NAMALWA (cell line): ENCODE measurements at regions not wholly inside any gene's neighbourhood (a gene's known extent, or its start where the extent isn't known, plus 50 kb on each side); places are given as distances from the start of the nearest gene placed in this dataset.
"Not testable (repeated sequence)": the region's sequence is repeated elsewhere in the genome, so short reads cannot be mapped to it uniquely, and the experiment has no call there.

Source experiments
- DNase-seq: peaks from one replicate; pipeline ENCODE4 v3.0.0-alpha.2; 2015; ENCODE audit warnings: low spot score

DNA sequence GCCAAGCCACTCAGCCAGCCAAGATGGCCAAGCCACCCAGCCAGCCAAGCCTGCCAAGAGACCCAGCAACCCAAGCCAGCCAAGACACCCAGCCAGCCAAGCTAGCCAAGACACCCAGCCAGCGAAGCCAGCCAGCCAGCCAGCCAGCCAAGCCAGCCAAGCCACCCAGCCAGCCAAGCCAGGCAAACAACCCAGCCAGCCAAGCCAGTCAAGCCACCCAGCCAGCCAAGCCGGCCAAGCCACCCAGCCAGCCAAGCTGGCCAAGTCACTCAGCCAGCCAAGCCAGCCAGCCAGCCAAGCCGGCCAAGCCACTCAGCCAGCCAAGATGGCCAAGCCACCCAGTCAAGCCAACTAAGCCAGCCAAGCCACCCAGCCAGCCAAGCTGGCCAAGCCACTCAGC lies 337.5 kb upstream of the PLGLB2 start:
- not testable (repeated sequence) for DNase-seq

DNA sequence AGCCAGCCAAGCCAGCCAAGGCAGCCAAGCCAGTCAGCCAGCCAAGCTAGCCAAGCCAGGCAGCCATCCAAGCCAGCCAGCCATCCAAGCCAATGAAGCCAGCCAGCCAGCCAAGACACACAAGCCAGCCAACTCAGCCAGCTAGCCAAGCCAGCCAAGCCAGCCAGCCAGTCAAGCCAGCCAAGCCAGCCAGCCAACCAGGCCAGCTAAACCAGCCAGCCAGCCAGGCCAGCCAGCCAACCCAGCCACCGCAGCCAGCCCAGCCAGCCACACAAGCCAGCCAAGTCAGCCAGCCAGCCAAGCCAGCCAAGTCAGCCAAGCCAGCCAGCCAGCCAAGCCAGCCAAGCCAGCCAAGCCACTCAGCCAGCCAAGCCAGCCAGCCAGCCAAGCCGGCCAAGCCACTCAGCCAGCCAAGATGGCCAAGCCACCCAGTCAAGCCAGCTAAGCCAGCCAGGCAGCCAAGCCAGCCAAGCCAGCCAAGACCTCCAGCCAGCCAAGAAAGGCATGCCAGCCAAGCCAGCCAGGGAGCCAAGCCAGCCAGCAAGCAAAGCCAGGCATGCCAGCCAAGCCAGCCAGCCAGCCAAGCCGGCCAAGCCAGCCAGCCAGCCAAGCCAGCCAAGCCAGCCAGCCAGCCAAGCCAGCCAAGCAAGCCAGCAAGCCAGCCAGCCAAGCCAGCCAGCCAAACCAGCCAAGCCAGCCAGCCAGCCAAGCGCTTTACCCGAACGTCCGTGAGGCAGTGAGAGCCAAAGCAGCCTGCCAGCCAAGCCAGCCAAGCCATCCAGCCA lies 335.7 kb upstream of the PLGLB2 start:
- DNase-seq = not testable (repeated sequence)

DNA sequence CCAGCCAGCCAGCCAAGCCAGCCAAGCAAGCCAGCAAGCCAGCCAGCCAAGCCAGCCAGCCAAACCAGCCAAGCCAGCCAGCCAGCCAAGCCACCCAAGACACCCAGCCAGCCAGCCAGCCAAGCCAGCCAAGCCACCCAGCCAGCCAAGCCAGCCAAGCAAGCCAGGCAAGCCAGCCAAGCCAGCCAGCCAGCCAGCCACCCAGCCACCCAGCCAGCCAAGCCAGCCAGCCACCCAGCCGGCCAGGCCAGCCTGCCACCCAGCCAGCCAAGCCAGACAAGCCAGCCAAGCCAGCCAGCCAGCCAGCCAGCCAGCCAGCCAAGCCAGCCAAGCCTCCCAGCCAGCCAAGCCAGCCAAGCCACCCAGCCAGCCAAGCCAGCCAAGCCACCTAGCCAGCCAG lies 333.6 kb upstream of the PLGLB2 start:
- DNase-seq = not testable (repeated sequence)

DNA sequence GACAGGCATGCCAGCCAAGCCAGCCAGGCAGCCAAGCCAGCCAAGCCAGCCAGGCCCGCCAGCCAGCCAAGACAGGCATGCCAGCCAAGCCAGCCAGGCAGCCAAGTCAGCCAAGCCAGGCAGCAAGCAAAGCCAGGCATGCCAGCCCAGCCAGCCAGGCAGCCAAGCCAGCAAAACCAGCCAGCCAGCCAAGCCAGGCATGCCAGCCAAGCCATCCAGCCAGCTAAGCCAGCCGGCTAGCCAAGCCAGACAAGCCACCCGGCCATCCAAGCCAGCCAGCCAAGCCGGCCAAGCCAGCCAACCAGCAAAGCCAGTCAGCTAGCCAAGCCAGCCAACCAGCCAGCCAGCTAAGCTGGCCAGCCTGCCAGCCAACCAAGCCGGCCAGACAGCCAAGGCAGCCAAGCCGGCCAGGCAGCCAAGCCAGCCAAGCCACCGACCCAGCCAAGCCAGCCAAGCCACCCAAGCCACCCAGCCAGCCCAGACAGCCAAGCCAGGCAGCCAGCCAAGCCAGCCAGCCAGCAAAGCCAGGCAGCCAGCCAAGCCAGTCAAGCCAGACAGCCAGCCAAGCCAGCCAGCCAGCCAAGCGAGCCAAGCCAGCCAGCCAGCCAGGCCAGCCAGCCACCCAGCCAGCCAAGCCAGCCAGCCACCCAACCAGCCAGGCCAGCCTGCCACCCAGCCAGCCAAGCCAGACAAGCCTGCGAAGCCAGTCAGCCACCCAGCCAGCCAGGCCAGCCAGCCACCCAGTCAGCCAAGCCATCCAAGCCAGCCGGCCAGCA lies 332.9 kb upstream of the PLGLB2 start:
- DNase-seq = not testable (repeated sequence)

DNA sequence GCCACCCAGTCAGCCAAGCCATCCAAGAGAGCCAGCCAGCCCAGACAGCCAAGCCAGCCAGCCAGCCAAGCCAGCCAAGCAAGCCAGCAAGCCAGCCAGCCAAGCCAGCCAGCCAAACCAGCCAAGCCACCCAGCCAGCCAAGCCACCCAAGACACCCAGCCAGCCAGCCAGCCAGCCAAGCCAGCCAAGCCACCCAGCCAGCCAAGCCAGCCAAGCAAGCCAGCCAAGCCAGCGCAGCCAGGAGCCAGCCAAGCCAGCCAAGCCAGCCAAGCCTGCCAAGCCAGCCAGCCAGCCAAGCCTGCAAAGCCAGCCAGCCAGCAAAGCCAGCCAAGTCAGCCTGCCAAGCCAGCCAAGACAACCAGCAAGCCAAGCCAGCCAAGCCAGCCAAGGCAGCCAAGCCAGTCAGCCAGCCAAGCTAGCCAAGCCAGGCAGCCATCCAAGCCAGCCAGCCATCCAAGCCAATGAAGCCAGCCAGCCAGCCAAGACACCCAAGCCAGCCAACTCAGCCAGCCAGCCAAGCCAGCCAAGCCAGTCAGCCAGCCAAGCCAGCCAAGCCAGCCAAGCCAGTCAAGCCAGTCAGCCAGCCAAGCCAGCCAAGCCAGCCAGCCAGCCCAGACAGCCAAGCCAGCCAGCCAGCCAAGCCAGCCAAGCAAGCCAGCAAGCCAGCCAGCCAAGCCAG lies 332.2 kb upstream of the PLGLB2 start:
- DNase-seq = not testable (repeated sequence)

DNA sequence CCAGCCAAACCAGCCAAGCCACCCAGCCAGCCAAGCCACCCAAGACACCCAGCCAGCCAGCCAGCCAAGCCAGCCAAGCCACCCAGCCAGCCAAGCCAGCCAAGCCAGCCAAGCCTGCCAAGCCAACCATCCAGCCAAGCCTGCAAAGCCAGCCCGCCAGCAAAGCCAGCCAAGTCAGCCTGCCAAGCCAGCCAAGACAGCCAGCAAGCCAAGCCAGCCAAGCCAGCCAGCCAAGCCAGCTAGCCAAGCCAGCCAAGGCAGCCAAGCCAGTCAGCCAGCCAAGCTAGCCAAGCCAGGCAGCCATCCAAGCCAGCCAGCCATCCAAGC lies 331.7 kb upstream of the PLGLB2 start:
- DNase-seq = not testable (repeated sequence)

DNA sequence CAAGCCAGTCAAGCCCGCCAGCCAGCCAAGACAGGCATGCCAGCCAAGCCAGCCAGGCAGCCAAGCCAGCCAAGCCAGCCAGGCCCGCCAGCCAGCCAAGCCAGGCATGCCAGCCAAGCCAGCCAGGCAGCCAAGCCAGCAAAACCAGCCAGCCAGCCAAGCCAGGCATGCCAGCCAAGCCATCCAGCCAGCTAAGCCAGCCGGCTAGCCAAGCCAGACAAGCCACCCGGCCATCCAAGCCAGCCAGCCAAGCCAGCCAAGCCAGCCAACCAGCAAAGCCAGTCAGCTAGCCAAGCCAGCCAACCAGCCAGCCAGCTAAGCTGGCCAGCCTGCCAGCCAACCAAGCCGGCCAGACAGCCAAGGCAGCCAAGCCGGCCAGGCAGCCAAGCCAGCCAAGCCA lies 330.7 kb upstream of the PLGLB2 start:
- DNase-seq = not testable (repeated sequence)

DNA sequence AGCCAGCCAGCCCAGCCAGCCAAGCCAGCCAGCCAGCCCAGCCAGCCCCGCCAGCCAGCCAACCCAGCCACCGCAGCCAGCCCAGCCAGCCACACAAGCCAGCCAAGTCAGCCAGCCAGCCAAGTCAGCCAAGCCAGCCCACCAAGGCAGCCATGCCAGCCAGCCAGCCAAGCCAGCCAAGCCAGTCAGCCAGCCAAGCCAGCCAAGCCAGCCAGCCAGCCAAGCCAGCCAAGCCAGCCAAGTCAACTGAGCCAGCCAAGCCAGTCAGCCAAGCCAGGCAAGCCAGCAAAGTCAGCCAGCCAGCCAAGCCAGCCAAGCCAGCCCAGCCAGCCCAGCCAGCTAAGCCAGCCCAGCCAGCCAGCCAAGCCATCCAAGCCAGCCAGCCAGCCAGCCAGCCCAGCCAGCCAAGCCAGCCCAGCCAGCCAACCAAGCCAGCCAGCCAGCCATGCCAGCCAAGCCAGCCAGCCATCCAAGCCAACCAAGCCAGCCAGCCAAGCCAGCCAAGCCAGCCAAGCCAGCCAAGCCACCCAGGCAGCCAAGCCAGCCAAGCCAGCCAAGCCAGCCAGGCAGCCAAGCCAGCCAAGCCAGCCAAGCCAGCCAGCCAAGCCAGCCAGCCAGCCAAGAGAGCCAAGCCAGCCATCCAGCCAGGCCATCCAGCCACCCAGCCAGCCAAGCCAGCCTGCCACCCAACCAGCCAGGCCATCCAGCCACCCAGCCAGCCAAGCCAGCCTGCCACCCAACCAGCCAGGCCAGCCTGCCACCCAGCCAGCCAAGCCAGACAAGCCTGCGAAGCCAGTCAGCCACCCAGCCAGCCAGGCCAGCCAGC lies 329.9 kb upstream of the PLGLB2 start:
- DNase-seq = not testable (repeated sequence)

DNA sequence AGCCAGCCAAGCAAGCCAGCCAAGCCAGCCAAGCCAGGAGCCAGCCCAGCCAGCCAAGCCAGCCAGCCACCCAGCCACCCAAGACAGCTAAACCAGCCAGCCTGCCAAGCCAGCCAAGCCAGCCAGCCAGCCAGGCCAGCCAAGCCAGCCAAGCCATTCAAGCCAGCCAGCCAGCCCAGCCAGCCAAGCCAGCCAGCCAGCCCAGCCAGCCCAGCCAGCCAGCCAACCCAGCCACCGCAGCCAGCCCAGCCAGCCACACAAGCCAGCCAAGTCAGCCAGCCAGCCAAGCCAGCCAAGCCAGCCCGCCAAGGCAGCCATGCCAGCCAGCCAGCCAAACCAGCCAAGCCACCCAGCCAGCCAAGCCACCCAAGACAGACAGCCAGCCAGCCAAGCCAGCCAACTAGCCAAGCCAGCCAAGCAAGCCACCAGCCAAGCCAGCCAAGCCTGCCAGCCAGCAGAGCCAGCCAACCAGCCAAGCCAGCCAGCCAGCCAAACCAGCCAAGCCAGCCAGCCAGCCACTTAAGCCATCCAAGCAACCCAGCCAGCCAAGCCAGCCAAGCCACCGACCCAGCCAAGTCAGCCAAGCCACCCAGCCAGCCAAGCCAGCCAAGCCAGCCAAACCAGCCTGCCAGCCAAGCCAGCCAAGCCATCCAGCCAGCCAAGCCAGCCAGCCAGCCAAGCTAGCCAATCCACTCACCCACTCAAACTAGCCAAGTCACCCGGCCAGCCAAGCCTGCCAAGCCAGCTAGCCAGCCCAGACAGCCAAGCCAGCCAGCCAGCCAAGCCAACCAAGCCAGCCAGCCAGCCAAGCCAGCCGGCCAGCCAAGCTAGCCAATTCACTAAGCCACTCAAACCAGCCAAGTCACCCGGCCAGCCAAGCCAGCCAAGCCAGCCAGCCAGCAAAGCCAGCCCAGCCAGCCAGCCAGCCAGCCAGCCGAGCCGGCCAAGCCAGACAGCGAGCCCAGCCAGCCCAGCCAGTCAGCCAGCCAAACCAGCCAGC lies 328.8 kb upstream of the PLGLB2 start:
- not testable (repeated sequence) for DNase-seq

DNA sequence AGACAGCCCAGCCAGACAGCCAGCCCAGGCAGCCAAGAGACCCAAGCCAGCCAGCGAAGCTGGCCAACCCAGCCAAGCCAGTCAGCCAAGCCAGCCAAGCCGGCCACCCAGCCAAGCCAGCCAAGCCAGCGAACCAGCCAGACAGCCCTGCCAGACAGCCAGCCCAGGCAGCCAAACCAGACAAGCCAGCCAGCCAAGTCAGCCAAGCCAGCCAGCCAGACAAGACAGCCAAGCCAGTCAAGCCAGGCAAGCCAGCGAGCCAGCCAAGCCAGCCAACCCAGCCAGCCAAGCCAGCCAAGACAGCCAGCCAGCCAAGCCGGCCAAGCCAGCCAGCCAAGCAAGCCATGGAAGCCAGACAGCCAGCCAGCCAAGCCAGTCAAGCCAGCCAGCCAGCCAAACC lies 327.9 kb upstream of the PLGLB2 start:
- not testable (repeated sequence) for DNase-seq

DNA sequence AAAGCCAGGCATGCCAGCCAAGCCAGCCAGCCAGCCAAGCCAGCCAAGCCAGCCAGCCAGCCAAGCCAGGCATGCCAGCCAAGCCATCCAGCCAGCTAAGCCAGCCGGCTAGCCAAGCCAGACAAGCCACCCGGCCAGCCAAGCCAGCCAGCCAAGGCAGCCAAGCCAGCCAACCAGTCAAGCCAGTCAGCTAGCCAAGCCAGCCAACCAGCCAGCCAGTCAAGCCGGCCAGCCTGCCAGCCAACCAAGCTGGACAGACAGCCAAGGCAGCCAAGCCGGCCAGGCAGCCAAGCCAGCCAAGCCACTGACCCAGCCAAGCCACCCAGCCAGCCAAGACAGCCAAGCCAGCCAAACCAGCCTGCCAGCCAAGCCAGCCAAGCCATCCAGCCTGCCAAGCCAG lies 326.9 kb upstream of the PLGLB2 start:
- not testable (repeated sequence) for DNase-seq

DNA sequence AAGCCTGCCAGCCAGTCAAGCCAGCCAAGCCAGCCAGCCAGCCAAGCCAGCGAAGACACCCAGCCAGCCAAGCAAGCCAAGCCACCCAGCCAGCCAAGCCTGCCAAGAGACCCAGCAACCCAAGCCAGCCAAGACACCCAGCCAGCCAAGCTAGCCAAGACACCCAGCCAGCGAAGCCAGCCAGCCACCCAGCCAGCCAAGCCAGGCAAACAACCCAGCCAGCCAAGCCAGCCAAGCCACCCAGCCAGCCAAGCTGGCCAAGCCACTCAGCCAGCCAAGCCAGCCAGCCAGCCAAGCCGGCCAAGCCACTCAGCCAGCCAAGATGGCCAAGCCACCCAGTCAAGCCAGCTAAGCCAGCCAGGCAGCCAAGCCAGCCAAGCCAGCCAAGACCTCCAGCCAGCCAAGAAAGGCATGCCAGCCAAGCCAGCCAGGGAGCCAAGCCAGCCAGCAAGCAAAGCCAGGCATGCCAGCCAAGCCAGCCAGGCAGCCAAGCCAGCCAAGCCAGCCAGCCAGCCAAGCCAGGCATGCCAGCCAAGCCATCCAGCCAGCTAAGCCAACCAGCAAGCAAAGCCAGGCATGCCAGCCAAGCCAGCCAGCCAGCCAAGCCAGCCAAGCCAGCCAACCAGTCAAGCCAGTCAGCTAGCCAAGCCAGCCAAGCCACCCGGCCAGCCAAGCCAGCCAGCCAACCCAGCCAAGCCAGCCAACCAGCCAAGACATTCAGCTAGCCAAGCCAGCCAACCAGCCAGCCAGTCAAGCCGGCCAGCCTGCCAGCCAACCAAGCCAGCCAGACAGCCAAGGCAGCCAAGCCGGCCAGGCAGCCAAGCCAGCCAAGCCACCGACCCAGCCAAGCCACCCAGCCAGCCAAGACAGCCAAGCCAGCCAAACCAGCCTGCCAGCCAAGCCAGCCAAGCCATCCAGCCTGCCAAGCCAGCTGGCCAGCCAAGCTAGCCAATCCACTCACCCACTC lies 323.8 kb upstream of the PLGLB2 start:
- not testable (repeated sequence) for DNase-seq

DNA sequence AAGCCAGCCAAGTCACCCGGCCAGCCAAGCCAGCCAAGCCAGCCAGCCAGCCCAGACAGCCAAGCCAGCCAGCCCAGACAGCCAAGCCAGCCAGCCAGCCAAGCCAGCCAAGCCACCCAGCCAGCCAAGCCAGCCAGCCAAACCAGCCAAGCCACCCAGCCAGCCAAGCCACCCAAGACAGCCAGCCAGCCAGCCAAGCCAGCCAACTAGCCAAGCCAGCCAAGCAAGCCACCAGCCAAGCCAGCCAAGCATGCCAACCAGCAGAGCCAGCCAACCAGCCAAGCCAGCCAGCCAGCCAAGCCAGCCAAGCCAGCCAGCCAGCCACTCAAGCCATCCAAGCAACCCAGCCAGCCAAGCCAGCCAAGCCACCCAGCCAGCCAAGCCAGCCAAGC lies 323.1 kb upstream of the PLGLB2 start:
- DNase-seq = not testable (repeated sequence)

DNA sequence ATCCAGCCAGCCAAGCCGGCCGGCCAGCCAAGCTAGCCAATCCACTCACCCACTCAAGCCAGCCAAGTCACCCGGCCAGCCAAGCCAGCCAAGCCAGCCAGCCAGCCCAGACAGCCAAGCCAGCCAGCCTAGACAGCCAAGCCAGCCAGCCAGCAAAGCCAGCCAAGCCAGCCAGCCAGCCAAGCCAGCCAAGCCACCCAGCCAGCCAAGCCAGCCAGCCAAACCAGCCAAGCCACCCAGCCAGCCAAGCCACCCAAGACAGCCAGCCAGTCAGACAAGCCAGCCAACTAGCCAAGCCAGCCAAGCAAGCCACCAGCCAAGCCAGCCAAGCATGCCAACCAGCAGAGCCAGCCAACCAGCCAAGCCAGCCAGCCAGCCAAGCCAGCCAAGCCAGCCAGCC lies 322.7 kb upstream of the PLGLB2 start:
- not testable (repeated sequence) for DNase-seq

DNA sequence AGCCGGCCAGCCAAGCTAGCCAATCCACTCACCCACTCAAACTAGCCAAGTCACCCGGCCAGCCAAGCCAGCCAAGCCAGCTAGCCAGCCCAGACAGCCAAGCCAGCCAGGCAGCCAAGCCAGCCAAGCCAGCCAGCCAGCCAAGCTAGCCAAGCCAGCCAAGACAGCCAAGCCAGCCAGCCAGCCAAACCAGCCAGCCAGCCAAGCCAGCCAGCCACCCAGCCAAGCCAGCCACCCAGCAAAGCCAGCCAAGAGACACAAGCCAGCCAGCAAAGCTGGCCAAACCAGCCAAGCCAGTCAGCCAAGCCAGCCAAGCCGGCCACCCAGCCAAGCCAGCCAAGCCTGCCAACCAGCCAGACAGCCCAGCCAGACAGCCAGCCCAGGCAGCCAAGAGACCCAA lies 322.2 kb upstream of the PLGLB2 start:
- DNase-seq = not testable (repeated sequence)

DNA sequence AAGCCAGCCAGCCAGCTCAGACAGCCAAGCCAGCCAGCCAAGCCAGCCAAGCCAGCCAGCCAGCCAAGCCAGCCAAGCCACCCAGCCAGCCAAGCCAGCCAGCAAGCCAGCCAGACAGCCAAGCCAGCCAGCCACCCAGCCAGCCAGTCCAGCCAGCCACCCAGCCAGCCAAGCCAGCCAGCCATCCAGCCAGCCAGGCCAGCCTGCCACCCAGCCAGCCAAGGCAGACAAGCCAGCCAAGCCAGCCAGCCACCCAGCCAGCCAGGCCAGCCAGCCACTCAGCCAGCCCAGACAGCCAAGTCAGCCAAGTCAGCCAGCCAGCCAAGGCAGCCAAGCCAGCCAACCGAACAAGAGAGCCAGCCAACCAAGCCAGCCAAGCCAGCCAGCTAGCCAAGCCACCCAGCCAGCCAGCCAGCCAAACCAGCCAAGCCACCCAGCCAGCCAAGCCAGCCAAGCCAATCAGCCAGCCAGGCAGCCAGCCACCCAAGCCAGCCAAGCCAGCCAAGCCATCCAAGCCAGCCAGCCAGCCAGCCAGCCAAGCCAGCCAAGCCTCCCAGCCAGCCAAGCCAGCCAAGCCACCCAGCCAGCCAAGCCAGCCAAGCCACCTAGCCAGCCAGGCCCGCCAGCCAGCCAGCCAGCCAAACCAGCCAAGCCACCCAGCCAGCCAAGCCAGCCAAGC lies 319.3 kb upstream of the PLGLB2 start:
- not testable (repeated sequence) for DNase-seq

DNA sequence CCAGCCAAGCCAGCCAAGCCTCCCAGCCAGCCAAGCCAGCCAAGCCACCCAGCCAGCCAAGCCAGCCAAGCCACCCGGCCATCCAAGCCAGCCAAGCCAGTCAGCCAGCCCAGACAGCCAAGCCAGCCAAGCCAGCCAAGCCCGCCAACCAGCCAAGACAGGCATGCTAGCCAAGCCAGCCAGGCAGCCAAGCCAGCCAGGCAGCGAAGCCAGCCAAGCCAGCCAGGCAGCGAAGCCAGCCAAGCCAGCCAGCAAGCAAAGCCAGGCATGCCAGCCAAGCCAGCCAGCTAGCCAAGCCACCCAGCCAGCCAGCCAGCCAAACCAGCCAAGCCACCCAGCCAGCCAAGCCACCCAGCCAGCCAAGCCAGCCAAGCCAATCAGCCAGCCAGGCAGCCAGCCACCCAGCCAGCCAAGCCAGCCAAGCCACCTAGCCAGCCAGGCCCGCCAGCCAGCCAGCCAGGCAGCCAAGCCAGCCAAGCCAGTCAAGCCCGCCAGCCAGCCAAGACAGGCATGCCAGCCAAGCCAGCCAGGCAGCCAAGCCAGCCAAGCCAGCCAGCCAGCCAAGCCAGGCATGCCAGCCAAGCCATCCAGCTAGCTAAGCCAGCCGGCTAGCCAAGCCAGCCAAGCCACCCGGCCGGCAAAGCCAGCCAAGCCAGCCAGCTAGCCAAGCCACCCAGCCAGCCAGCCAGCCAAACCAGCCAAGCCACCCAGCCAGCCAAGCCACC lies 318.5 kb upstream of the PLGLB2 start:
- DNase-seq = not testable (repeated sequence)

DNA sequence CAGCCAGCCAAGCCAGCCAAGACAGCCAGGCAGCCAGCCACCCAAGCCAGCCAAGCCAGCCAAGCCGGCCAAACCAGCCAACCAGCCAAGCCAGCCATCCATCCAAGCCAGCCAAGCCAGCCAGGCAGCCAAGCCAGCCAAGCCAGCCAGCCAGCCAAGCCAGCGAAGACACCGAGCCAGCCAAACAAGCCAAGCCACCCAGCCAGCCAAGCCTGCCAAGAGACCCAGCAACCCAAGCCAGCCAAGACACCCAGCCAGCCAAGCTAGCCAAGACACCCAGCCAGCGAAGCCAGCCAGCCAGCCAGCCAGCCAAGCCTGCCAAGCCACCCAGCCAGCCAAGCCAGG lies 318.0 kb upstream of the PLGLB2 start:
- DNase-seq = not testable (repeated sequence)
